Endodermal cell (in vitro differentiated cells): ENCODE measurements at regions not wholly inside any gene's neighbourhood (a gene's known extent, or its start where the extent isn't known, plus 50 kb on each side); places are given as distances from the start of the nearest gene placed in this dataset.

Experiments
- DNase-seq: peaks from one replicate; pipeline ENCODE4 v3.0.0-alpha.2; 2017
- H3K27ac ChIP-seq: 2 replicates; pipeline ENCODE4 v1.5.1; 2013; ENCODE audit warnings: mild to moderate bottlenecking, low read depth, low read length, moderate library complexity
- H3K27me3 ChIP-seq: 2 replicates; pipeline ENCODE4 v1.6.1; 2013; ENCODE audit warnings: mild to moderate bottlenecking, low read length, moderate library complexity; ENCODE audit not compliant: insufficient read depth, control insufficient read depth, poor library complexity, severe bottlenecking
- H3K36me3 ChIP-seq: 2 replicates; pipeline ENCODE4 v1.7.0; 2013; ENCODE audit warnings: mild to moderate bottlenecking, low read length, moderate library complexity; ENCODE audit not compliant: control insufficient read depth, insufficient read depth
- H3K4me1 ChIP-seq: one replicate; pipeline ENCODE4 v1.7.0; 2013; ENCODE audit warnings: low read length; ENCODE audit not compliant: control insufficient read depth, insufficient read depth
- H3K4me3 ChIP-seq: 2 replicates; pipeline ENCODE4 v1.5.1; 2013; ENCODE audit warnings: mild to moderate bottlenecking, low read length, moderate library complexity
- H3K9ac ChIP-seq: 2 replicates; pipeline ENCODE4 v1.6.1; 2013; ENCODE audit warnings: mild to moderate bottlenecking, low read length, moderate library complexity; ENCODE audit not compliant: poor library complexity, severe bottlenecking; ENCODE audit errors: extremely low read depth
- H3K9me3 ChIP-seq: 2 replicates; pipeline ENCODE4 v1.6.1; 2013; ENCODE audit warnings: mild to moderate bottlenecking, low read length, moderate library complexity; ENCODE audit not compliant: control insufficient read depth
- H3K27ac Mint-ChIP-seq: 2 replicates; pipeline ENCODE4 v1.8.0; 2020; ENCODE audit warnings: mixed read lengths
- H3K27me3 Mint-ChIP-seq: 2 replicates; pipeline ENCODE4 v1.8.0; 2021; ENCODE audit warnings: mild to moderate bottlenecking, mixed read lengths; ENCODE audit not compliant: insufficient read depth
- H3K36me3 Mint-ChIP-seq: 2 replicates; pipeline ENCODE4 v1.8.0; 2020; ENCODE audit warnings: low read depth, mixed read lengths
- H3K4me1 Mint-ChIP-seq: 2 replicates; pipeline ENCODE4 v1.8.0; 2020; ENCODE audit warnings: mixed read lengths
- H3K4me3 Mint-ChIP-seq: 2 replicates; pipeline ENCODE4 v1.8.0; 2020; ENCODE audit warnings: mild to moderate bottlenecking, moderate library complexity, mixed read lengths
- H3K9me3 Mint-ChIP-seq: 2 replicates; pipeline ENCODE4 v1.8.0; 2020; ENCODE audit warnings: mild to moderate bottlenecking, mixed read lengths
- WGBS, 2 experiments: methylation state at CpG; one replicate each; pipeline versions ENCODE4 v1.1.5 to v1.1.7; 2013; ENCODE audit warnings: missing lambda C conversion rate in 2 of 2, mixed read lengths in 1 of 2; ENCODE audit not compliant: insufficient coverage in 1 of 2, insufficient read length in 1 of 2; 5-methylcytosine and 5-hydroxymethylcytosine counted together
- TF ChIP-seq, protein P1 (sequence below): fragments of 200-600 bp; sonication (generic); conservative IDR thresholded peaks from 2 replicates; pipeline ENCODE4 v1.5.0; 2021; ENCODE audit warnings: antibody characterized with exemption, mild to moderate bottlenecking

DNA sequence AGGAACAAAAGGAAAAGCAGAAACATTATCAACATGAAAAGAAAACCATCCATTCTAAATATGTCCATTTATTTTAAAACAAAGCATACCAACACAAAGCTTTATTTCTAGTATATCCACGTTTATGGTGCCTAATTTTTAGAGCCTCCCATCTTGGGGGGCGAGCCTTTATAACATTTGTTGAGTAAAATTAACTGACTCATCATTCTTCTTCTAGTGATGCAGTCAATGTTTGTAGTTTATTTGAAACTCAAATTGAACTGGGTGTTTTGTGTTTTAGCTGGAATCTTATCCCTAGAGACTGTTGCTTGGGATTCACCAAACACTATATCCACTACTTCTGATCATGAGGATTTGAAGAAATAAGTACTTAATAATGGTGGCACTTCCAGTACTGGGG lies 366.4 kb upstream of the NPVF start:
- WGBS, 2 experiments, result 86 to 92% methylated on average over 1 to 2 of the region's 2 CpGs
- H3K36me3 Mint-ChIP-seq, result no peaks in the 10 kb centered on the region
- no peak overlapping the region for H3K4me3 ChIP-seq
- TF ChIP-seq, protein P1, sequence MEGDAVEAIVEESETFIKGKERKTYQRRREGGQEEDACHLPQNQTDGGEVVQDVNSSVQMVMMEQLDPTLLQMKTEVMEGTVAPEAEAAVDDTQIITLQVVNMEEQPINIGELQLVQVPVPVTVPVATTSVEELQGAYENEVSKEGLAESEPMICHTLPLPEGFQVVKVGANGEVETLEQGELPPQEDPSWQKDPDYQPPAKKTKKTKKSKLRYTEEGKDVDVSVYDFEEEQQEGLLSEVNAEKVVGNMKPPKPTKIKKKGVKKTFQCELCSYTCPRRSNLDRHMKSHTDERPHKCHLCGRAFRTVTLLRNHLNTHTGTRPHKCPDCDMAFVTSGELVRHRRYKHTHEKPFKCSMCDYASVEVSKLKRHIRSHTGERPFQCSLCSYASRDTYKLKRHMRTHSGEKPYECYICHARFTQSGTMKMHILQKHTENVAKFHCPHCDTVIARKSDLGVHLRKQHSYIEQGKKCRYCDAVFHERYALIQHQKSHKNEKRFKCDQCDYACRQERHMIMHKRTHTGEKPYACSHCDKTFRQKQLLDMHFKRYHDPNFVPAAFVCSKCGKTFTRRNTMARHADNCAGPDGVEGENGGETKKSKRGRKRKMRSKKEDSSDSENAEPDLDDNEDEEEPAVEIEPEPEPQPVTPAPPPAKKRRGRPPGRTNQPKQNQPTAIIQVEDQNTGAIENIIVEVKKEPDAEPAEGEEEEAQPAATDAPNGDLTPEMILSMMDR, result no peak
- no peaks in the 10 kb centered on the region for H3K36me3 ChIP-seq
- H3K9ac ChIP-seq, result no peak overlapping the region
- H3K27ac Mint-ChIP-seq, result no peak overlapping the region
- H3K4me3 Mint-ChIP-seq, result no peak overlapping the region
- no peak overlapping the region for H3K27ac ChIP-seq
- H3K9me3 ChIP-seq, result no peaks in the 10 kb centered on the region
- H3K27me3 ChIP-seq, result no peaks in the 10 kb centered on the region
- peaks cover 13% of the 10 kb centered on the region for H3K4me1 ChIP-seq
- peaks cover 13% of the 10 kb centered on the region for H3K4me1 Mint-ChIP-seq
- no peak for DNase-seq
- peaks cover 1% of the 10 kb centered on the region for H3K27me3 Mint-ChIP-seq
- H3K9me3 Mint-ChIP-seq, result no peaks in the 10 kb centered on the region

DNA sequence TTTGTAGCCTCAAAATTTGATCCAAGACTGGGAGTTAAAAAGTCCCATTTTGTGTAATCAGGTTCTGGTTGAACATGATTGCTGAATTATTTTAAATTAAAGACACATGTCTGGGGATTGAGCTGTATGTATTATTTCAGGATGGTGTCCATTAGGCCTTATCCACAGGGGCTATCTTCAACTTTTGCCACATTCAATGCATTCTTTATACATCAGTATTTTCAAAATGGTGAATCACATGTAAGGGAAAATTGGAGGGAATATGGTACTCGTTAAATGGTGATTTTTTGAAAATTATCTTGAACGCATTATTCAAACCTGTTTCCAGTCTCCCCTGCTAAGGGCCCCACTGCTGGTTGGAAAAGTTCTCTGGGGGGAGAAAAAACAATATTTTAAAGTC lies 367.7 kb upstream of the NPVF start:
- Histone ChIP-seq H3K27me3 (no peaks in the 10 kb centered on the region), H3K4me3 (no peak overlapping the region), H3K27ac (no peak overlapping the region), H3K9me3 (no peaks in the 10 kb centered on the region), H3K4me1 (peaks cover 13% of the 10 kb centered on the region), H3K36me3 (no peaks in the 10 kb centered on the region), H3K9ac (no peak overlapping the region)
- DNase-seq, result no peak
- TF ChIP-seq, protein P1, result no peak
- H3K27ac Mint-ChIP-seq, result no peak overlapping the region
- no peaks in the 10 kb centered on the region for H3K36me3 Mint-ChIP-seq
- H3K27me3 Mint-ChIP-seq, result no peaks in the 10 kb centered on the region
- H3K9me3 Mint-ChIP-seq, result no peaks in the 10 kb centered on the region
- peaks cover 13% of the 10 kb centered on the region for H3K4me1 Mint-ChIP-seq
- no peak overlapping the region for H3K4me3 Mint-ChIP-seq
- 95% methylated on average over 2 of the region's 2 CpGs; no CpG with 5 or more reads in 1 of the 2 experiments for WGBS, 2 experiments

GRCh38 chr7:25596443-25596842 lies 368.2 kb upstream of the NPVF start:
- H3K9ac ChIP-seq, result no peak overlapping the region
- H3K4me1 ChIP-seq, result peaks cover 13% of the 10 kb centered on the region
- no peaks in the 10 kb centered on the region for H3K9me3 ChIP-seq
- no peaks in the 10 kb centered on the region for H3K27me3 ChIP-seq
- H3K4me3 Mint-ChIP-seq, result no peak overlapping the region
- peaks cover 13% of the 10 kb centered on the region for H3K4me1 Mint-ChIP-seq
- no peaks in the 10 kb centered on the region for H3K36me3 ChIP-seq
- no peak for DNase-seq
- H3K27ac Mint-ChIP-seq, result no peak overlapping the region
- H3K9me3 Mint-ChIP-seq, result no peaks in the 10 kb centered on the region
- H3K36me3 Mint-ChIP-seq, result no peaks in the 10 kb centered on the region
- WGBS, 2 experiments, result 92 to 96% methylated on average over 9 of the region's 9 CpGs
- no peak overlapping the region for H3K4me3 ChIP-seq
- no peak overlapping the region for H3K27ac ChIP-seq
- no peaks in the 10 kb centered on the region for H3K27me3 Mint-ChIP-seq
- TF ChIP-seq, protein P1, result no peak
